Right renal pelvis (tissue), 4 donors: ENCODE measurements at regions not wholly inside any gene's neighbourhood (a gene's known extent, or its start where the extent isn't known, plus 50 kb on each side); places are given as distances from the start of the nearest gene placed in this dataset.
"Not testable (repeated sequence)": the region's sequence is repeated elsewhere in the genome, so short reads cannot be mapped to it uniquely, and the experiment has no call there.

ENCODE experiments used
- DNase-seq, 4 donors: peaks; one replicate each; pipeline ENCODE4 v3.0.0-alpha.2; 2013; ENCODE audit warnings: low read depth in 4 of 4, low spot score in 3 of 4, missing footprints in 1 of 4

GRCh38 chr5:20940786-20941185, 952.8 kb upstream of the CDH18 start:
- DNase-seq = not testable (repeated sequence)

- not testable (repeated sequence) for DNase-seq
These were observed 902.9 kb upstream of the CDH18 start for GRCh38 chr5:20890936-20891335.

GRCh38 chr5:20875726-20876125, 887.7 kb upstream of the CDH18 start:
- DNase-seq = not testable (repeated sequence)

- DNase-seq = not testable (repeated sequence)
These were observed 877.9 kb upstream of the CDH18 start for GRCh38 chr5:20865892-20866291.

GRCh38 chr5:20833081-20833627, 845.2 kb upstream of the CDH18 start:
- DNase-seq = no peak

- no peak for DNase-seq
These were observed 844.4 kb upstream of the CDH18 start for GRCh38 chr5:20832204-20833080.

GRCh38 chr5:20825951-20826350, 838.0 kb upstream of the CDH18 start:
- DNase-seq = not testable (repeated sequence)

- not testable (repeated sequence) for DNase-seq
These were observed 809.2 kb upstream of the CDH18 start for GRCh38 chr5:20797216-20797615.

- not testable (repeated sequence) for DNase-seq
These were observed 796.8 kb upstream of the CDH18 start for GRCh38 chr5:20784755-20785154.

- DNase-seq = not testable (repeated sequence)
These were observed 795.5 kb upstream of the CDH18 start for GRCh38 chr5:20783484-20783883.

- not testable (repeated sequence) for DNase-seq
These were observed 783.3 kb upstream of the CDH18 start for GRCh38 chr5:20771338-20771737.

- DNase-seq = not testable (repeated sequence)
These were observed 777.1 kb upstream of the CDH18 start for GRCh38 chr5:20765074-20765473.

GRCh38 chr5:20759459-20759858, 771.5 kb upstream of the CDH18 start:
- not testable (repeated sequence) for DNase-seq

- not testable (repeated sequence) for DNase-seq
These were observed 764.2 kb upstream of the CDH18 start for GRCh38 chr5:20752179-20752578.

- DNase-seq = not testable (repeated sequence)
These were observed 747.7 kb upstream of the CDH18 start for GRCh38 chr5:20735715-20736114.

- not testable (repeated sequence) for DNase-seq
These were observed 744.2 kb upstream of the CDH18 start for GRCh38 chr5:20732223-20732622.

GRCh38 chr5:20721286-20721685, 733.3 kb upstream of the CDH18 start:
- not testable (repeated sequence) for DNase-seq

GRCh38 chr5:20711520-20712155, 723.6 kb upstream of the CDH18 start:
- DNase-seq = not testable (repeated sequence)

- DNase-seq = not testable (repeated sequence)
These were observed 719.6 kb upstream of the CDH18 start for GRCh38 chr5:20707634-20708033.

GRCh38 chr5:20694121-20694520, 706.1 kb upstream of the CDH18 start:
- no peak for DNase-seq

- no peak for DNase-seq
These were observed 704.9 kb upstream of the CDH18 start for GRCh38 chr5:20692913-20693312.
